HCT116 (cell line): ENCODE measurements at regions not wholly inside any gene's neighbourhood (a gene's known extent, or its start where the extent isn't known, plus 50 kb on each side); places are given as distances from the start of the nearest gene placed in this dataset.

Source experiments
- EGR1 ChIP-seq: IDR thresholded peaks from 2 replicates; pipeline ENCODE4 v1.6.1; 2012; ENCODE audit warnings: low read depth
- EZH2phosphoT487 ChIP-seq: fragments of 200-600 bp; IDR thresholded peaks from 2 replicates; pipeline ENCODE4 v1.6.1; 2018; ENCODE audit warnings: antibody characterized with exemption, borderline replicate concordance
- FOSL1 ChIP-seq: IDR thresholded peaks from 2 replicates; pipeline ENCODE4 v1.6.1; 2012; ENCODE audit warnings: low read depth
- MAX ChIP-seq: IDR thresholded peaks from 2 replicates; pipeline ENCODE4 v1.6.1; 2012
- POLR2AphosphoS5 ChIP-seq: IDR thresholded peaks from 2 replicates; pipeline ENCODE4 v1.6.1; 2011; ENCODE audit warnings: mild to moderate bottlenecking, low read depth, low read length, moderate library complexity
- TF ChIP-seq, protein P1 (sequence below), 3 experiments: fragments of 200-600 bp in 1 of 3; sonication (generic) in 1 of 3; IDR thresholded peaks in 2 of 3; conservative IDR thresholded peaks in 1 of 3; 2 replicates each; pipeline ENCODE4 v1.5.1; 2012 to 2017; ENCODE audit warnings: low read depth in 2 of 3, low read length in 2 of 3, antibody characterized with exemption in 1 of 3, borderline replicate concordance in 1 of 3, control low read depth in 1 of 3, mild to moderate bottlenecking in 1 of 3, mixed read lengths in 1 of 3, mixed run types in 1 of 3, moderate library complexity in 1 of 3; ENCODE audit not compliant: insufficient read depth in 1 of 3

GRCh38 chr4:36870121-36870520, 374.4 kb upstream of the NWD2 start:
- TF ChIP-seq EZH2phosphoT487 (no peak), EGR1 (no peak), FOSL1 (no peak), MAX (no peak), POLR2AphosphoS5 (no peak)
- TF ChIP-seq, protein P1, sequence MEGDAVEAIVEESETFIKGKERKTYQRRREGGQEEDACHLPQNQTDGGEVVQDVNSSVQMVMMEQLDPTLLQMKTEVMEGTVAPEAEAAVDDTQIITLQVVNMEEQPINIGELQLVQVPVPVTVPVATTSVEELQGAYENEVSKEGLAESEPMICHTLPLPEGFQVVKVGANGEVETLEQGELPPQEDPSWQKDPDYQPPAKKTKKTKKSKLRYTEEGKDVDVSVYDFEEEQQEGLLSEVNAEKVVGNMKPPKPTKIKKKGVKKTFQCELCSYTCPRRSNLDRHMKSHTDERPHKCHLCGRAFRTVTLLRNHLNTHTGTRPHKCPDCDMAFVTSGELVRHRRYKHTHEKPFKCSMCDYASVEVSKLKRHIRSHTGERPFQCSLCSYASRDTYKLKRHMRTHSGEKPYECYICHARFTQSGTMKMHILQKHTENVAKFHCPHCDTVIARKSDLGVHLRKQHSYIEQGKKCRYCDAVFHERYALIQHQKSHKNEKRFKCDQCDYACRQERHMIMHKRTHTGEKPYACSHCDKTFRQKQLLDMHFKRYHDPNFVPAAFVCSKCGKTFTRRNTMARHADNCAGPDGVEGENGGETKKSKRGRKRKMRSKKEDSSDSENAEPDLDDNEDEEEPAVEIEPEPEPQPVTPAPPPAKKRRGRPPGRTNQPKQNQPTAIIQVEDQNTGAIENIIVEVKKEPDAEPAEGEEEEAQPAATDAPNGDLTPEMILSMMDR (IDR thresholded peaks at IDR 0.05 in 2 of 3, conservative IDR thresholded peaks at IDR 0.05 in 1 of 3; ENCODE audit: borderline replicate concordance in 1 of 3, insufficient read depth in 1 of 3, low read depth in 2 of 3, low read length in 2 of 3) = no peak
